Lung microvascular endothelial cell (primary cell): ENCODE measurements at regions not wholly inside any gene's neighbourhood (a gene's known extent, or its start where the extent isn't known, plus 50 kb on each side); places are given as distances from the start of the nearest gene placed in this dataset.

ENCODE experiments used
- DNase-seq, 2 donors: peaks; one replicate each; pipeline versions ENCODE4 v3.0.0 to v3.0.0-alpha.2; 2010; ENCODE audit warnings: low read depth in 2 of 2

- no peak for DNase-seq
Measured at GRCh38 chr2:198809976-198810375, 647.8 kb downstream of the SATB2 start.

GRCh38 chr2:198807131-198807530 is 650.6 kb downstream of the SATB2 start:
- DNase-seq, result no peak

GRCh38 chr2:198795419-198795818 is 662.3 kb downstream of the SATB2 start:
- no peak for DNase-seq

GRCh38 chr2:198791623-198792022 is 666.1 kb downstream of the SATB2 start:
- no peak for DNase-seq

GRCh38 chr2:198788676-198789075 is 669.1 kb downstream of the SATB2 start:
- no peak for DNase-seq

- no peak for DNase-seq
Measured at GRCh38 chr2:198782734-198783133, 675.0 kb downstream of the SATB2 start.

- DNase-seq, result no peak
Measured at GRCh38 chr2:198776616-198777406, 680.9 kb downstream of the SATB2 start.

GRCh38 chr2:198775737-198776136 is 682.0 kb downstream of the SATB2 start:
- DNase-seq, result no peak

- no peak for DNase-seq
Measured at GRCh38 chr2:198774576-198774975, 683.2 kb downstream of the SATB2 start.

- DNase-seq, result no peak
Measured at GRCh38 chr2:198767694-198768093, 690.0 kb downstream of the SATB2 start.

GRCh38 chr2:198763793-198764192 is 693.9 kb downstream of the SATB2 start:
- DNase-seq, result no peak

GRCh38 chr2:198762441-198762840 is 695.3 kb downstream of the SATB2 start:
- no peak for DNase-seq

- DNase-seq, result no peak
Measured at GRCh38 chr2:198757069-198757468, 700.7 kb downstream of the SATB2 start.

- DNase-seq, result no peak
Measured at GRCh38 chr2:198756166-198756565, 701.6 kb downstream of the SATB2 start.

- DNase-seq, result no peak
Measured at GRCh38 chr2:198753101-198753500, 704.6 kb downstream of the SATB2 start.

GRCh38 chr2:198749364-198749763 is 708.4 kb downstream of the SATB2 start:
- DNase-seq, result no peak

GRCh38 chr2:198731842-198732399 is 725.8 kb downstream of the SATB2 start:
- no peak for DNase-seq

GRCh38 chr2:198720266-198720665 is 737.5 kb downstream of the SATB2 start:
- DNase-seq, result peak in 1 of 2 donors; percentile 1

- no peak for DNase-seq
Measured at GRCh38 chr2:198717451-198717850, 740.3 kb downstream of the SATB2 start.

- no peak for DNase-seq
Measured at GRCh38 chr2:198715302-198715835, 742.4 kb downstream of the SATB2 start.

- no peak for DNase-seq
Measured at GRCh38 chr2:198712485-198712884, 745.3 kb downstream of the SATB2 start.

GRCh38 chr2:198711484-198711883 is 746.3 kb downstream of the SATB2 start:
- DNase-seq, result no peak

GRCh38 chr2:198710562-198710961 is 747.2 kb downstream of the SATB2 start:
- DNase-seq, result no peak
